GM19395 (cell line): ENCODE measurements at regions not wholly inside any gene's neighbourhood (a gene's known extent, or its start where the extent isn't known, plus 50 kb on each side); places are given as distances from the start of the nearest gene placed in this dataset.
"Not testable (repeated sequence)": the region's sequence is repeated elsewhere in the genome, so short reads cannot be mapped to it uniquely, and the experiment has no call there.

Experiments used
- ATAC-seq: cut with Tn5 transposase; IDR thresholded peaks from one replicate; pipeline ENCODE4 v1.9.1; 2021; ENCODE audit warnings: mild to moderate bottlenecking, moderate library complexity; ENCODE audit not compliant: unreplicated experiment

DNA sequence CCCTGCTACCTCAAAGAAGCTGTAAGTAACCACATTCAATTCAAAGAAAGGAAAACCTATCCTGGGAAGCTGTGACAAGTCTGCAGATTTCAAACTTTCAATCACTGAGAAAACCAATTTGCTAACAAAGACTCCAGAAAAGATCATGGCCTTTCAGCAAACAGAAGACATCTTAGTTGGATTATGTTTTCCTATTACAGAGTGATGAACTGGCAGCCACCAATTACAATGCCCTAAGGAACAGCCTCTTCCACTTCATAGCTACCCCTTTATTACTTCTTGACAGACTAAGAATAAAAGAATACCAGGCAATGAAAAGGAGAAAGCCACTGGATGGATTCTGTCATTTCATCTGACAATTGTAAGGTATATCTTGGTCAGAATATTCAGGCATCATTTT is 128.2 kb upstream of the RASEF start:
- no peak for ATAC-seq

DNA sequence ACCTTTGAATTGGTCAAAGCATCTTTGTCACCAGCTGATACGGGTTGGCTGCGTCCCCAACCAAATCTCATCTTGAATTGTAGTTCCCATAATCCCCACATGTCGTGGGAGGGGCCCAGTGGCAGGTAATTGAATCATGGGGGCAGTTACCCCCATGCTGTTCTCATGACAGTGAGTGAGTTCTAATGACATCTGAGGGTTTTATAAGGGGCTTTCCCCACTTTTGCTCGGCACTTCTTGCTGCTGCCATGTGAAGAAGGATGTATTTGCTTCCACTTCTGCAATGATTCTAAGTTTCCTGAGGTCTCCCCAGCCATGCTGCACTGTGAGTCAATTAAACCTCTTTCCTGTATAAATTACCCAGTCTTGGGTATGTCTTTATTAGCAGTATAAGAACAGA is 126.1 kb upstream of the RASEF start:
- ATAC-seq, result not testable (repeated sequence)

DNA sequence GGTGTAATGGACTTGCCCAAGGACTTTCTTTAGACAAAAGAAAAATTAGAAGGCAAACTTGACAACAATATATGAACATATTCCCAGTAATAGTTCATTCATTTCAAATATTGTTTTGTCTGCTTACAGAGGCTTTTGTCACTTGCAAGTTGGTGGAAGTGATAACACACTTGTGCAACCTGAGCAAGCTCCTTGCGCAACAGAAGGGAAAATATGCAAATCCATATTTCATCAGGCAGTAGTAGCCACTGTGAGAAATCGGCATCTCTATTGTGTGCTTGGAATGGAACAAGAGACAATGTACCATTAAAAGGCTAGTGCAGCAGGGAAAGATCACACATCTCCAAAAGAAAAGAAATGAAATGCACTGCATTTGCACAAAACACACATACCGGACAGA is 125.3 kb upstream of the RASEF start:
- ATAC-seq, result no peak

DNA sequence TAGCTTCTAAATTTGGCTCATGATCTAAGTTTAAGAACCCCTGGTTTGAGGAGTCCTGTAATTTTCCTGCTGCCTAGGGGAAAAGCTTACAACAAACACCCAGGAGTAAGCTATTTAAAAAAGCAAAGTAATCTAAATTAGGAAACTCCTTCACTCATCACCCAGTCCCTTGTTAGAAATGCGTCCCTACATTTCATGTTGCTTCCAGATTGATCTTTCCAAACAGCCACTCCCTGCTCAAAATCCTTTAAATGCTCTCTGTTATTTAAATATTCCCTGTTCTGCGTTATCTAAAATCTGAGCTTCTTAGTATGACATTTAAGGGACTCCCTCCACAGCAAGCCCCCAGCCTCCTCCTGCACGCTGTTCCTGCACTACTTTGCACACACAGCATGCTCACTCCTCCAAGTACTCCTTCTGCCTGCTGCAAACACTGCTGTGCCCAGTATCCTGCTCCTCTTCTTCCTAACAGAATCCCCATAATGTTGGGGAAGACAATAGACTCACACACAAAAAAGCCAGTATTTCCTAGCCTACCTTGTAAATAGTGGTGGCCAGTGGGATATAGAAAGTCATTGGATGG is 123.3 kb upstream of the RASEF start:
- ATAC-seq, result no peak

DNA sequence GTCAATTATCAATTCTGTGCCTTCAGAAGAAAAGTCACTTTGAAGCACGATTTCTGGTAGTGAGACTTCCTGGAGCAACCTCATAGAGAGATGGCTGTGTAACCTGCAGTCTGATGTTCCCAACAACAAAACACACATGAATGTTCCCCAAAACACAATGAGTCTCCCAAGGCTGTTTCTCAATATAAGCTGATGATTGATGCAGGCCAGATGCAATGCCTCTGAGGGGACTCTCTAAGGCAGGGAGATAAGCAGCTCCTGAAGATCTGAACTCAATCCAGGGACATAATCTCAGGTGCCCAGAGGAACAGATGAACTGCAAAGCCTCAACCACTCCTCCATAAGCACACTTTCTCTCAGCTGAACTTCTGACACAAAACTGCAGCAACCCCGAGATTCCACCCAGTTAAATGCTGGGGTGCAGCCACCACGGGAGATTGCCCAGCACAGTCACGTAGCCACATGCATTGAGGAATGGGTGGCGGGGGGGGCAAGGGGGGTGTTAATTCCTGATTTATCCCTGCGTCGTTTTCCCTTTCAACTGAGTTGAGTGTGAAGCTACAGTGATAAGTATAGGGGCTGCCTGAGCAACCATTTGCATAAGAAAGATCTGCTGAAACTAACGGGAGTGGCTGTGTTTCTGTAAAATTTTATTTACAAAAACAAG is 122.7 kb upstream of the RASEF start:
- no peak for ATAC-seq

DNA sequence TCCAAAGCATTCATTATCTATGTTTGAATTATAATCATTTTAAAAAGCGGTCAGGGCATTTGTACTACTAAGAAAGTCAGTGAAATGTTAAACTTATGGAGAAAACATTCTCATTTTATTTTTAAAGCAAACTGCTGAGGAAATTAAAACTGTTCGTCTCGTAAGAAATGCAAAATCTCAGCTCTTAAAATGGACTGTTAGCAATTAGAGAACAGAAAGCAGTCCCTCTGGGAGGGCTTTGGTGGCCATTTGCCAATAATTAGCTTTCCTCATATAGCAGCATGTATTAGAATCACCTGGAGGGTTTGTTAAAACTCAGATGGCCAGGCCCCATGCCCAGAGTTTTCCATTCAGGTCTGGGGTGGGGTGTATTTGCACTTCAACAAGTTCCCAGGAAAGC is 120.7 kb upstream of the RASEF start:
- ATAC-seq, result no peak

DNA sequence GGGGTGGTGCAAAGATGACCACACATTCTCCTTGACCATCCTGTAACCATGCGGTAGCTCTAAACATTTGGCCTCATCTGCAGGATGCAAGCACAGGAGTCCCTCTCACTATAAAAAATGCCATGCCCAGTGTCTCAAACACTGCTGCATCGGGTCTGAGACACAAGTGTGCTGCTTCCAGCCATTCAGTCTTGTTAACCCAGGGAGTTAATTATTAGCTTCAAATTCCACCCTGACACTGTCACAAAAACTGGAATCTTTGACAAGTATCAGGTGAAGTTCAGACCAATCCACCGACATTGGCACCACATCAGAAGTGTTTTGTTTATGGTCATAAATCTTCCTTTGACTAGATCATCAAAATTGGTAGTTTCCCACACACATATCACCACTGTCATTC is 119.1 kb upstream of the RASEF start:
- no peak for ATAC-seq

DNA sequence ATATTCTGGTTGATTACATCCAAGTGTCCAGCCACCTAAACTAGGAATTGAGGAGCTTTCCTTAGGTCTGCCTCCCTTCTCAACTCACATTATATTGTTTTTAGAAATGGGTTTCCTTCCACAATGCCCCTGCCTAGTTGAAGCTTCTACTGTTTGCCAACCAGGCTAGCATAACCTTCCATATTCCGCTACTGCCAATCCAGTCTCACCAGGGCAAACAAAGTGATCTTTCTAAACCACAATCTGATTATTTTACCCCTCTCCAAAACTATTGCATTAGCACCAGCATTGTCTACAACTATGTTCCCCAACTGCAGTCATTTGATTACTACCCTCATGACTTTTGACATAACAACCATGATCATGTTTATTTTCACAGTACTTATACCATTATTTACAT is 115.8 kb upstream of the RASEF start:
- no peak for ATAC-seq

DNA sequence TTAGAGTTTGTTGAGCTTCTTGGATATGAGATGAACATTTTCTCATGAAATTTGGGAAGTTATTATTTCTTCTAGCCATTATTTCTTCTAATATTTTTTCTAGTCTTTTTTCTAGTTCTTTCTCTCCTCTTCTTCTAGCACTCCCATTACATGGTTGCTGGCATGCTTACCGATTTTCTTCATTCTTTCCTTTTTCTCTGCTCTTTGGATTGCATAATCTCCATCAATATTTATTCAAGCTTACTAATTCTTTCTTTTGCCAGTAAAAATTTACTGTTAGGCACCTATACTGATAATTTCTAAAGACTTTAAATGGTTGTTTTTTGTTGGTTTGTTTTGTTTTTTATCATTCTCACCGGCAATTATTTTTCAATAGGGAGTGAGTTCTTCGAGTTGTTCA is 114.8 kb upstream of the RASEF start:
- ATAC-seq, result no peak

DNA sequence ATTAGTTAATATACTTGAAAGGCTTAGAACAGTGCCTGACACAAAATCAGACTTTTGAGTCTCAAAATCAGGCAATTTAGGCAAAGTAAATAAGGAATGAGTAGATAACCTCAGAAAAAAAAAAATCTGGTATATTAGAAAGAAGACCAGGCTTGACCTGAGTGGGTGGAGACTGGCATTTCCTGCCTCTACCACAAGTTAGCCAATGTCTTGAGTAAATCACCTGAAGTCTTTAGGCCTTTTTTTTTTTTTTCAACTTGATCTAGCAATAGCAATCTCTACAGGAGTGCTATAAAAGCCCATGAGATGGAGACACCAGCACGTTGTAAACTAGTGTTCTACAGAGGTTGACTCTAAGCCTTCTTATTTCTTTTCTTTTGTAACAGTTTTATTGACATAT is 104.2 kb upstream of the RASEF start:
- ATAC-seq, result no peak

DNA sequence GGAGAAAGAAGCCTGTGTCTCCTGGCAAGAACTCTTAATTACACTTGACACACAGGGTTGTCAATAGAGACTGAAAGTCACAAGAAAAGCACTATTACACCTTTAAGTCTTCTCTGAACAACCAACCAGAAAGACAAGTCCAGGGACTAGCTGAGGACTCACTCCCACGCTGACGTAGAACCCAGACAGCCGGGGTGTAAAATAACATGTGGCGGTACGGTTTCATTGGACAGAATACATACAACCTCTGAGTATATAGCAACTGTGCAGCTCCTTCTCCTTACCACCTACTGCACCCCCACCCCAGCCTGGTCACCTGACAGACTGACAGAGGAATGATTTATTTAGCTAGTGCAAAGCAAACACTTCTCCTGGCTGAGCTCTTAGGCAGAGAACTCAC is 103.4 kb upstream of the RASEF start:
- no peak for ATAC-seq

DNA sequence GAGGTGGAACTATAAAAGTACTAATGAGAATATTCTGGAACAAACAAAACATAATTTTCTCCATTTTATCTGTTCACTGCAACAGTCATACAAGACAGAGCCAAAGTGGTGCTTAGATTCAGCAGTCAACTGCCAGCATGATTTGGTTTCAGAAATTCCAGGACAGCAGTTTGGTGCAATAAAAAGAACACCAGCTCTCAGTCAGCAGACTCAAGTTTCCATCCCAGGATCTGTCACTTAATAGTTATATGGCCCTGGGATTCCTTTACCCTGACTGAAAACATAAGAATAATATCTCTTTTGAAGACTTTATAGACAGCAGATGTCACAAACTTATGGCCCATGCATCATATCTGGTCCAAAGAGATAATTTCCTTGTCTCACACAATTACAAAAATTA is 92.8 kb upstream of the RASEF start:
- no peak for ATAC-seq

DNA sequence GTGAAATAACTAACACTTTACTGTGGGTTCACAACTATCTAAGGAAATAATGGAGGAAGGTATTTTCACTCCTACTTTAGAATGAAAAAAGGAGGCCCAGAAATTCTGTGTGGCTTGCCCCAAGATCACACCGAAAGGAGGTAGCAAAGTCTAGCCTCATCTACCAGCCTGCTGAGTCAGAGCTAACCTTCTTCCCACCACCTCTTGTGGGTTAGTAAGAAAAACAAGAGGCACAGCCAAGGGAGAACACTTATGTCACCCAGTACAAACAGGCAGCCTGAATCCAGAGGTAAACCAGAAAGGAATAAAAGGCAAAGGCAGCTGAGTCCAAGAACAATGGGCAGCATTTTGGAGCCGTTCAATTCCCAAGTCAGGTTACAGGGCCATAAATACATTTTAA is 91.9 kb upstream of the RASEF start:
- ATAC-seq, result peak; percentile 19

DNA sequence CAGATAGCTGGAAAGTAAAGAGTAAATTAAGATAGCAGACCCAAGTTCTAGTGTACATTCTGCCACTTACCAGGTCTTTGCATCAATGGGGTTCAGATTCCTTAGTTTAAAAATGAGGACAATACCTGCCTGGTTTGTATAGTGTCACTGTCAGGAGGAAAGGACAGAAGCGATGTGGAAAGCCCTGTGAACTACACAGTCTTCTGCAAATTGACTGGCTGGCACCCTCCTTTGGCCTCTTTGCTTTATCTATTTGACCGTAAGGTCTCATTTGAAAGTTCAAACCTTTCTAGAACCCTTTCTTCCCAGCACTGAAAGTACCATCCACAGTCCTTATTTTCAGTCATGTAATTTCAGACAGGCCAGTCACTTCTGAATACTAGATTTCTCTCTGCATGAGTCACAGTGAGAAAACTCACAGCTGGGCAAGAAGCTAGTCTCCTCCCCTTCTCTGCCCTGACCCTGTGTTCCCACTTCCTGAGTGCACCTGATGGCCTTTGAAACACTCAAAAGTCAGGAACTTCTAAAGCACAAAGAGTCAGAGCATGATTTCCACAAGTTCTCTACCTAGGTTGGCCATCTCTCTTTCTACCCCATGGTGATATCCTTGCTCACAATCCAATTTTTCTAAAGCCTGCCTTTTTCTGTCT is 91.3 kb upstream of the RASEF start:
- peak; percentile 97 for ATAC-seq

DNA sequence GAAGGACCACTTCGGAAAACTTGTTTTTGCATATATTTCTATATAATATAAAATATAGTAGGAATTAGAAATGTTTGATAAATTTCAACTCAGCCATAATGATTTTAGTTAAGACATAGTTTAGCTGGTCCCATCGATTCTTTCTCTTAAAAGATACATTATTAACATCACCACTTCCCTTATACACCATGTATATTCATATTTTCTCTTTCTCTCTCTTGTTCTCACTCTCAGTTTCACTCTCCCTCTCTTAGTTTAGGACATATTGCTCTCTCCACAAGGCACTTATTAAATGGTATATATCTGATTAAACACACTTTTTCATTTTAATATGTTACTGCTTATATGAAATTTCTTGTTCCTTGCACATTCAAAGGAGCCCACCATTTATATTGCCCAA is 90.1 kb upstream of the RASEF start:
- ATAC-seq, result peak; percentile 49

DNA sequence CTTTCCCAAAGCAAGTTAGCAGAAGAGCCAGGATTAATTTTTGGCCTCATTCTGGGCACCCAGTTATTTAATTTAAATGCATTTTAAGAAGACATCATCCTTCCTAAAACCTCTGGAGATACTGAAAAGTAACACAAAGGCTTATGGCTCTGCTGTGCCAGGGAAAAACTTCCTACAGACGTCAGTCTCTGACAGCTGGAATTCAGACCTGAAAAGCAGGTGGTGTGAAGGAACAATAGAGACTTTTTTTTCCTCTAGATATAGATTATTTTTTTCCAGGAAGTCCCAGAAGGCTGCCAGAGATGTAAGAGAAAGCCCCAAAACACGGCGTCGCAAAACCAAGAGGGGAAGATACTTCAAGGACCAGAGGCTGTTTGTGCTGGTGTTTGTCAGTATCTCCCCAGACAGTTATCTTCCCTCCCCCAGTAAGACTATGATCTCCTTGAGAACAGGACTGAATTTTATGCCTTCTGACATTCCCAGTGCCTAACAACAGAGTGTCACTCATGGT is 88.7 kb upstream of the RASEF start:
- no peak for ATAC-seq

DNA sequence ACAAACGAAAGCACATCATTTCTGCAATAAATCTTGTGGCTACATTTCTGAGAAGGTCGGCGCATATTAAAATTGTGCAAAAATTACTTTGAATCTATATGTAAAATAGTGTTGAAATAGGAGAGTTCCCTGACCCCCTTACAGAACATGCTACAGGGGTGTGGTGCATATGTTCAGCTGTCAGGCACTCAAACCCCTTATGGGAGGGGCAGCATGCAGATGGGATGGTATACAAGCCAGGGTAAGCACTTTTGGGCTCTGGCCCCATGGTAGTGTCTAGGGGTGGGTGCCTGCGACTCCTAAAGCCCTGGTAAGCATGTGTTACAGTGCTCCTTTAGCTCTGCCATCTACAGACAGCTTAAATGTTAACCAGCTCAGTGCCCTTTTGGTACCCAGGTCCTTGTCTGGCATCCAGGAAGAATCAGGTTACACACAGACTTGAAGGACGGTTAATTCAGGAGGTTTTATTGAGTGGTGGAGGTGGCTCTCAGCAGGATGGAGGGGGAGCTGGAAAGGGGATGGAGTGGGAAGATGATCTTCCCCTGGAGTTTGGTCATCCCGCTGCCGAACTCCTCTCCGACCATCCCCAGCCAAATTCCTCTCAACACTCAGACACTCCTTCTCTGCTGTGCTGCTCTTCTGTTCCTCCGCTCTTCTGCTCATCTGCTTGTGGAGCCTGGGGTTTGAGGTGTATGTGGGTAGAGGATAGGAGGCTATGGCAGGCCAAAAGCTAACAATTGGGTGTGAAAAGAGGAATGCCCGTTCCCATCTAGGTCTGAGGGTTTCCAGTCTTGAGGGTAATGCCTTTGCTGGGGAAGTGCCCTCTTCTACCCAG is 84.6 kb upstream of the RASEF start:
- no peak for ATAC-seq

DNA sequence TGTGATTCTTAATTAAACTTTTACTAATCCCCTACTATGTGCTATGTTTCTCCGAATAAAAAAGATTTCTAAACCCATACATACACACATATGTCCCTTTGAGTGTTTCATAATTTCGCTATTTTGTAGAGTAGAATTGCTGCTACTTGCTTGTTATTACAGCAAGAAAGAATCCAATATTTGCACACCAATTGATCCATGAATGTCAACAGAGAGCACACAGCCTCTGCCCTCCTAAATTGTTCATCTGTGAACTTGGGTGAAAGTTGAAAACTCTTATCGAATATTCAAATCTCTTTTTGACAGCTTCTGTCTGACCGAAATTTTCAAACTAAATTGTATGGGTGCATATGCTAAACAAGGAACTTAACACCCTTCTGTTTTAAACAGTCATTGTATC is 83.4 kb upstream of the RASEF start:
- ATAC-seq, result no peak

DNA sequence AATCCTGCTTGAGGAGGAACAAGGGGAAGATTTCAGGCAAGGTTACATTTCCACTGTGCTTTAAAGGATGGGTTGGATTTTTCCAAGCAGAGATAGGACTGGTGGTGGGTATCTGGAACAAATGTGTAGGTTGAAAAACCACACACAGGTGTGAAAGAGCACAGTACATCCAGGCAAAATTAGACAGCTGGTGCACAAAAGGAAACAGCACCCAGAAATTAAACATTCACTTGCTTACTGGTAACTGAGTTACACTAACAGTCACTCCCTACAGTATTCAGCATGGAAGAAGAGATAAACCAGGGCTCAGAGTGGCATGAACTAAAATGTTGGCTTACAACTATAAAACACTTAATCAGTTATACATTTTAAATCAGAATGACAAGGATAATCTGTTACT is 81.5 kb upstream of the RASEF start:
- no peak for ATAC-seq

DNA sequence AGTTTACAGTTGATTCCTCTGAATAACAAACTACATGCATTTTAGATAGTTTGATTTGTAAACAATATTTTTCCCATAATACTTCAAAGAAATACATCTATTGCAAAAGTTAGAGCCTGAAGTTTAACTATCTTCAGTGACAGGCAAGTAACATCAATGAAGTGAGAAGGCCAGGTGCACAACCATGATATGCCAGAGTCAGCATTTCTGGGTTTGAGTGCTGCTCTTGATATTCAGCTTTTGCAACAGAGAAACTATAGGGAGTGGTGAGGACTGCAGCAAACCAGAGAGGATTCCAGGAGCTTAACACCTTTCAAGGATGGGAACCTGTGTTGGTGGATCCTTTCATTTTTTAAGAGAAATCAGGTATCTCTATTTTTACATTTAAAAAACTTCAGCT is 79.4 kb upstream of the RASEF start:
- ATAC-seq, result no peak

DNA sequence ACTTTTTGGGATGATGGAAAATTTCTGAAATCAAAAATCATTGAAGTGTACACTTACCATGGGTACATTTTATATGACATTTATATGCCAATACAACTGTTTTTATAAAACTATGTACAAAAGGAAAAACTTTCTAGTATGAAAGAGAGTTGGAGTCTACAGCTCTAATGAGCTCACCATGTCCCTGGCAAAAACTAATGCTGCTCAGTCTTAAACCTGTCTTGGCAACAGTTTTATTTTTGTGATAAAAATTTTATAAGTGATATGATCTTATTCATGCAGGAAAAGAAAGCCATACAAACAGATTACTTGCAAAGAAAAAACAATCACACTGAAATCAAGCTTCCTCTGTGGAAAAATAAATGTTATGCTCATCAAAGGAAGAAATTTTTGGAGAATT is 78.9 kb upstream of the RASEF start:
- no peak for ATAC-seq

DNA sequence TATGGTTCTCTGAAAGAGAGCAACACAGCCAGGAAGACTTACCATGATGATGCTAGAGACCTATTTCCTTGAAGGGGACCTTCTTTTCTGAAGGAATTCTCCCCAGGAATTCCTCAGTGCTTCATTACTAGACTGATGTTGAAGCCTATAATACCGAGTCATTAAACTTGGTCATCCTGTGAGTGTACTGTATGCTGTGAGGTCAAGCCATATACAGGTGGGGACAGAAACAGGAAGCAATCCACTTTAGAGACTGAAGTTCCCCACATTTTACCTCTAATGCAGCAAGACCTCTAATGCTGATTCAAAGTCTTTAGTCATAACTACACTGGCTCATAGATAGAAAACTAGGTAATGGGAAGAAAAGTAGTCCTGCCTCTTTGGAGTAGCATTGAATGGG is 77.1 kb upstream of the RASEF start:
- no peak for ATAC-seq
